OCI-LY7 (cell line): ENCODE measurements at regions not wholly inside any gene's neighbourhood (a gene's known extent, or its start where the extent isn't known, plus 50 kb on each side); places are given as distances from the start of the nearest gene placed in this dataset.

Source experiments
- CTCF ChIP-seq: fragments of 200-600 bp; sonication (generic); conservative IDR thresholded peaks from 2 replicates; pipeline ENCODE4 v1.5.1; 2014; ENCODE audit warnings: mild to moderate bottlenecking, antibody characterized with exemption, low read length, moderate library complexity, mixed read lengths
- EZH2phosphoT487 ChIP-seq: fragments of 200-600 bp; sonication (generic); IDR thresholded peaks from 2 replicates; pipeline ENCODE4 v1.6.1; 2018; ENCODE audit warnings: low read depth, borderline replicate concordance, mild to moderate bottlenecking, mixed run types, antibody characterized with exemption, low read length, moderate library complexity, mixed read lengths

- no peak for TF ChIP-seq EZH2phosphoT487
- no peak for TF ChIP-seq CTCF
These were observed 60.7 kb upstream of the LCORL start for GRCh38 chr4:18082236-18082635.
